Subcutaneous abdominal adipose tissue (tissue), 5 donors: ENCODE measurements at regions not wholly inside any gene's neighbourhood (a gene's known extent, or its start where the extent isn't known, plus 50 kb on each side); places are given as distances from the start of the nearest gene placed in this dataset.

ENCODE experiments used
- H3K27ac ChIP-seq: one replicate; pipeline ENCODE4 v1.7.0; 2013; ENCODE audit warnings: low read depth, mild to moderate bottlenecking, inconsistent platforms, low read length, moderate library complexity
- H3K27me3 ChIP-seq, 5 donors: one replicate each; pipeline ENCODE4 v1.7.0; 2013; ENCODE audit warnings: low read length in 5 of 5, inconsistent platforms in 1 of 5; ENCODE audit not compliant: control insufficient read depth in 5 of 5, insufficient read depth in 4 of 5
- H3K36me3 ChIP-seq, 5 donors: one replicate each; pipeline ENCODE4 v1.7.0; 2013; ENCODE audit warnings: low read length in 5 of 5; ENCODE audit not compliant: control insufficient read depth in 5 of 5, insufficient read depth in 5 of 5
- H3K4me1 ChIP-seq, 5 donors: one replicate each; pipeline ENCODE4 v1.7.0; 2013; ENCODE audit warnings: low read length in 5 of 5, mild to moderate bottlenecking in 3 of 5, moderate library complexity in 1 of 5; ENCODE audit not compliant: control insufficient read depth in 5 of 5, insufficient read depth in 5 of 5
- H3K4me3 ChIP-seq, 5 donors: one replicate each; pipeline ENCODE4 v1.7.0; 2013; ENCODE audit warnings: low read length in 5 of 5, low read depth in 1 of 5
- H3K9ac ChIP-seq, 5 donors: one replicate each; pipeline ENCODE4 v1.7.0; 2013; ENCODE audit warnings: low read length in 5 of 5, mild to moderate bottlenecking in 4 of 5, moderate library complexity in 3 of 5
- H3K9me3 ChIP-seq, 5 donors: one replicate each; pipeline ENCODE4 v1.7.0; 2013; ENCODE audit warnings: low read length in 5 of 5; ENCODE audit not compliant: control insufficient read depth in 5 of 5
- donor health status: healthy.
- donor health status: healthy.
- donor health status: healthy.
- donor health status: healthy.
- donor health status: healthy.

- H3K9ac ChIP-seq, result no peak overlapping the region
- no peaks in the 10 kb centered on the region for H3K36me3 ChIP-seq
- H3K9me3 ChIP-seq, result no peaks in the 10 kb centered on the region
- H3K4me1 ChIP-seq, result no peaks in the 10 kb centered on the region
- H3K27me3 ChIP-seq, result peaks cover 0 to 3% (median 0%) of the 10 kb centered on the region in 5 donors
- no peak overlapping the region for H3K27ac ChIP-seq
- no peak overlapping the region for H3K4me3 ChIP-seq
Measured at GRCh38 chr10:105726149-105726548, 1085.1 kb downstream of the SORCS3 start.

GRCh38 chr10:105725007-105725406 lies 1083.9 kb downstream of the SORCS3 start:
- peaks cover 0 to 3% (median 0%) of the 10 kb centered on the region in 5 donors for H3K27me3 ChIP-seq
- no peak overlapping the region for H3K9ac ChIP-seq
- H3K4me3 ChIP-seq, result no peak overlapping the region
- no peaks in the 10 kb centered on the region for H3K4me1 ChIP-seq
- no peaks in the 10 kb centered on the region for H3K9me3 ChIP-seq
- H3K36me3 ChIP-seq, result no peaks in the 10 kb centered on the region
- H3K27ac ChIP-seq, result no peak overlapping the region

- H3K9ac ChIP-seq, result no peak overlapping the region
Measured at GRCh38 chr10:105718207-105718995, 1077.3 kb downstream of the SORCS3 start.

GRCh38 chr10:105714728-105715127 lies 1073.6 kb downstream of the SORCS3 start:
- H3K9ac ChIP-seq, result no peak overlapping the region

More at GRCh38 chr10:105718207-105718995, 1077.3 kb downstream of the SORCS3 start:
- Histone ChIP-seq H3K27ac (no peak overlapping the region), H3K4me1 (no peaks in the 10 kb centered on the region), H3K4me3 (no peak overlapping the region), H3K27me3 (no peaks in the 10 kb centered on the region), H3K9me3 (peaks cover 0 to 6% (median 0%) of the 10 kb centered on the region in 5 donors), H3K36me3 (no peaks in the 10 kb centered on the region)

GRCh38 chr10:105707603-105708002 lies 1066.5 kb downstream of the SORCS3 start:
- no peak overlapping the region for H3K4me3 ChIP-seq
- no peak overlapping the region for H3K9ac ChIP-seq
- no peaks in the 10 kb centered on the region for H3K36me3 ChIP-seq
- H3K27me3 ChIP-seq, result no peaks in the 10 kb centered on the region
- H3K9me3 ChIP-seq, result peaks cover 0 to 3% (median 0%) of the 10 kb centered on the region in 5 donors
- no peaks in the 10 kb centered on the region for H3K4me1 ChIP-seq
- no peak overlapping the region for H3K27ac ChIP-seq

More at GRCh38 chr10:105714728-105715127, 1073.6 kb downstream of the SORCS3 start:
- Histone ChIP-seq H3K4me3 (no peak overlapping the region), H3K36me3 (no peaks in the 10 kb centered on the region), H3K9me3 (peaks cover 0 to 6% (median 0%) of the 10 kb centered on the region in 5 donors), H3K27ac (no peak overlapping the region), H3K4me1 (no peaks in the 10 kb centered on the region), H3K27me3 (no peaks in the 10 kb centered on the region)

GRCh38 chr10:105706281-105707026 lies 1065.4 kb downstream of the SORCS3 start:
- Histone ChIP-seq H3K4me3 (no peak overlapping the region), H3K9me3 (peaks cover 0 to 3% (median 0%) of the 10 kb centered on the region in 5 donors), H3K27ac (no peak overlapping the region), H3K36me3 (no peaks in the 10 kb centered on the region), H3K27me3 (no peaks in the 10 kb centered on the region), H3K9ac (no peak overlapping the region), H3K4me1 (no peaks in the 10 kb centered on the region)

GRCh38 chr10:105702211-105702610 lies 1061.1 kb downstream of the SORCS3 start:
- Histone ChIP-seq H3K9me3 (peaks cover 0 to 3% (median 0%) of the 10 kb centered on the region in 5 donors), H3K27ac (no peak overlapping the region)

GRCh38 chr10:105700218-105700617 lies 1059.1 kb downstream of the SORCS3 start:
- H3K9ac ChIP-seq, result no peak overlapping the region
- H3K27me3 ChIP-seq, result no peaks in the 10 kb centered on the region
- H3K4me1 ChIP-seq, result no peaks in the 10 kb centered on the region
- no peak overlapping the region for H3K4me3 ChIP-seq
- peaks cover 0 to 3% (median 0%) of the 10 kb centered on the region in 5 donors for H3K9me3 ChIP-seq
- H3K36me3 ChIP-seq, result no peaks in the 10 kb centered on the region
- H3K27ac ChIP-seq, result no peak overlapping the region

More at GRCh38 chr10:105702211-105702610, 1061.1 kb downstream of the SORCS3 start:
- H3K4me1 ChIP-seq, result no peaks in the 10 kb centered on the region
- H3K36me3 ChIP-seq, result no peaks in the 10 kb centered on the region
- H3K4me3 ChIP-seq, result no peak overlapping the region
- H3K27me3 ChIP-seq, result no peaks in the 10 kb centered on the region
- H3K9ac ChIP-seq, result no peak overlapping the region

GRCh38 chr10:105699504-105699903 lies 1058.4 kb downstream of the SORCS3 start:
- H3K4me3 ChIP-seq, result no peak overlapping the region
- no peak overlapping the region for H3K27ac ChIP-seq

GRCh38 chr10:105698592-105698991 lies 1057.5 kb downstream of the SORCS3 start:
- Histone ChIP-seq H3K27me3 (no peaks in the 10 kb centered on the region), H3K9ac (no peak overlapping the region), H3K27ac (no peak overlapping the region), H3K9me3 (peaks cover 0 to 3% (median 0%) of the 10 kb centered on the region in 5 donors), H3K4me1 (no peaks in the 10 kb centered on the region), H3K4me3 (no peak overlapping the region), H3K36me3 (no peaks in the 10 kb centered on the region)

More at GRCh38 chr10:105699504-105699903, 1058.4 kb downstream of the SORCS3 start:
- H3K9me3 ChIP-seq, result peaks cover 0 to 3% (median 0%) of the 10 kb centered on the region in 5 donors
- H3K4me1 ChIP-seq, result no peaks in the 10 kb centered on the region
- H3K9ac ChIP-seq, result no peak overlapping the region
- no peaks in the 10 kb centered on the region for H3K36me3 ChIP-seq
- H3K27me3 ChIP-seq, result no peaks in the 10 kb centered on the region
